ENCODE measurements at regions not wholly inside any gene's neighbourhood (a gene's known extent, or its start where the extent isn't known, plus 50 kb on each side); places are given as distances from the start of the nearest gene placed in this dataset.

GRCh38 chr14:85248881-85249635 is 280.9 kb upstream of the FLRT2 start:
- FAIRE-seq (no peak), DNase-seq (ENCODE audit: insufficient read length, low spot score) (no peak)
- TF ChIP-seq, protein P1, sequence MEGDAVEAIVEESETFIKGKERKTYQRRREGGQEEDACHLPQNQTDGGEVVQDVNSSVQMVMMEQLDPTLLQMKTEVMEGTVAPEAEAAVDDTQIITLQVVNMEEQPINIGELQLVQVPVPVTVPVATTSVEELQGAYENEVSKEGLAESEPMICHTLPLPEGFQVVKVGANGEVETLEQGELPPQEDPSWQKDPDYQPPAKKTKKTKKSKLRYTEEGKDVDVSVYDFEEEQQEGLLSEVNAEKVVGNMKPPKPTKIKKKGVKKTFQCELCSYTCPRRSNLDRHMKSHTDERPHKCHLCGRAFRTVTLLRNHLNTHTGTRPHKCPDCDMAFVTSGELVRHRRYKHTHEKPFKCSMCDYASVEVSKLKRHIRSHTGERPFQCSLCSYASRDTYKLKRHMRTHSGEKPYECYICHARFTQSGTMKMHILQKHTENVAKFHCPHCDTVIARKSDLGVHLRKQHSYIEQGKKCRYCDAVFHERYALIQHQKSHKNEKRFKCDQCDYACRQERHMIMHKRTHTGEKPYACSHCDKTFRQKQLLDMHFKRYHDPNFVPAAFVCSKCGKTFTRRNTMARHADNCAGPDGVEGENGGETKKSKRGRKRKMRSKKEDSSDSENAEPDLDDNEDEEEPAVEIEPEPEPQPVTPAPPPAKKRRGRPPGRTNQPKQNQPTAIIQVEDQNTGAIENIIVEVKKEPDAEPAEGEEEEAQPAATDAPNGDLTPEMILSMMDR (IDR thresholded peaks at IDR 0.05; ENCODE audit: insufficient read depth, missing control alignments): no peak

- no peak for FAIRE-seq
- TF ChIP-seq, protein P1 (IDR thresholded peaks at IDR 0.05; ENCODE audit: insufficient read depth, missing control alignments): no peak
- no peak for DNase-seq (ENCODE audit: insufficient read length, low spot score)
Measured at GRCh38 chr14:85250414-85251189, 279.3 kb upstream of the FLRT2 start.

DNA sequence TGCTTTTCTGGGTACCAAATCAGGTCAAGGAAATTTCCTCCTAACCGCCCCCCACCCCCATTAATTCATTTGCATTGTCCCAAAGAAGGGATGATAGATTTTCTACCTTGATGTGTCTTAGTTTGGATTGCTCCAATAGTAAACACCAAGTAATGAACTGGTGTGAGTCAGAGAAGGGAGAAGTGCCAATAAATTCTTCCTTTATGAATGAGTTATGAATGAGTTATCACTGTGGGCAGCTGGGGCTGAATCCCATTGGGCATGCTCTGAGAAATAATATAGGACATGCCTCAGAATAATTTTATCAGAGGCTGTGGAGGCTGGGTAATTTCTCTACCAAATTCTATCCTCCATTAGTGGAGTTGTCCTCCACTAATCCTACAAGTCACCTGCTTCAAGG is 277.9 kb upstream of the FLRT2 start:
- DNase-seq (ENCODE audit: insufficient read length, low spot score): no peak
- TF ChIP-seq, protein P1 (IDR thresholded peaks at IDR 0.05; ENCODE audit: insufficient read depth, missing control alignments): no peak
- no peak for FAIRE-seq

GRCh38 chr14:85254711-85255110 is 275.2 kb upstream of the FLRT2 start:
- no peak for FAIRE-seq

GRCh38 chr14:85257287-85257686 is 272.7 kb upstream of the FLRT2 start:
- FAIRE-seq: no peak
- TF ChIP-seq, protein P1 (IDR thresholded peaks at IDR 0.05; ENCODE audit: insufficient read depth, missing control alignments): no peak
- no peak for DNase-seq (ENCODE audit: insufficient read length, low spot score)

More at GRCh38 chr14:85254711-85255110, 275.2 kb upstream of the FLRT2 start:
- TF ChIP-seq, protein P1 (IDR thresholded peaks at IDR 0.05; ENCODE audit: insufficient read depth, missing control alignments): no peak
- DNase-seq (ENCODE audit: insufficient read length, low spot score): no peak

DNA sequence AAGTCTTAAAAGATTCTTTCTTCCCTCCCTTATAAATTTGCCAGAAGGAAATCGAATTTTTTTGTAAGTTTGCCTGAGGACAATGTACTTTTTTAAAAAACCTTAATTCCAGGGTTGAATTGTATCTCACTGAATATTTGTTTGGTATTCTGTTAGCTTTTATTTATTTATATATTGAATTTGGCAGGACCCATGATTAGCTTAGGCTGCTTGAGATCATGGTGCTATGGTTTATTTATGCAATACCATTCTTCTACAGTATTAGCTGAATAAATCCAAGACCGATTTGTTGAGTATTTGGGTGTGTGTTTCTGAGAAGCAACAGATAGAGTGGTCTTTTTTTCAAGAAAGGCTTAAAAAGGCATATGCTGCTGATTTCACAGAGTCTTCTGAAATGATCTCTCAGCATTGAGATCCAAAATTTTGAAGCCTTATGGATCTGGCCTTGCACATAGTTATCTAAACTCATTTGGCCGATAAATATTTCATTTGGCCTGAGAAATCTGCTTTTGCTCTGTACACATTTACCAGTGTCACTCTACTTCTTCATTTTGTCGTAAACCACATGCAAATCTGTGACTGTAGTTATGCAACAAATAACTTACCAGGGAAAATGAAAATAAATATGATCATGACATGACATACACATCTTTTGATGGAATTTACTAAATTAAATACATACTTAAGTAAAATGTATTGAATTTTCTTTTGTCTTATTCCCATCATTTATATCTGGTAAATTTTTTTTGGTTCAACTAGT is 265.8 kb upstream of the FLRT2 start:
- DNase-seq (ENCODE audit: insufficient read length, low spot score): no peak

More for the DNA sequence above, 265.8 kb upstream of the FLRT2 start:
- no peak for FAIRE-seq
- TF ChIP-seq, protein P1 (IDR thresholded peaks at IDR 0.05; ENCODE audit: insufficient read depth, missing control alignments): no peak
